Heart left ventricle (tissue), 16 donors: ENCODE measurements at regions not wholly inside any gene's neighbourhood (a gene's known extent, or its start where the extent isn't known, plus 50 kb on each side); places are given as distances from the start of the nearest gene placed in this dataset.

ENCODE experiments used
- ATAC-seq, 4 donors: fragments of 200-7000 bp; cut with Tn5 transposase; one replicate each; pipeline ENCODE4 v1.9.1; 2020 to 2022; ENCODE audit warnings: moderate library complexity in 4 of 4, mild to moderate bottlenecking in 3 of 4, moderate number of reproducible peaks in 1 of 4
- DNase-seq, 5 donors: peaks; one replicate each; pipeline ENCODE4 v3.0.0-alpha.2; 2020
- H3K27ac ChIP-seq, 12 donors: fragments of 200-600 bp; sonication (generic) in 4 of 12; one replicate each; pipeline versions ENCODE4 v1.5.0 to v1.8.0; 2016 to 2022; ENCODE audit warnings: mild to moderate bottlenecking in 2 of 12
- H3K27me3 ChIP-seq, 9 donors: fragments of 200-600 bp; sonication (generic) in 2 of 9; one replicate each; pipeline versions ENCODE4 v1.5.1 to v1.8.0; 2016 to 2022; ENCODE audit warnings: mild to moderate bottlenecking in 3 of 9
- H3K36me3 ChIP-seq, 9 donors: fragments of 200-600 bp; sonication (generic) in 2 of 9; one replicate each; pipeline versions ENCODE4 v1.5.0 to v1.8.0; 2018 to 2022; ENCODE audit warnings: mild to moderate bottlenecking in 2 of 9
- H3K4me1 ChIP-seq, 12 donors: fragments of 200-600 bp; sonication (generic) in 4 of 12; one replicate each; pipeline versions ENCODE4 v1.5.0 to v1.8.0; 2016 to 2022; ENCODE audit warnings: mild to moderate bottlenecking in 3 of 12
- H3K4me3 ChIP-seq, 12 donors: fragments of 200-600 bp; sonication (generic) in 4 of 12; one replicate each; pipeline versions ENCODE4 v1.5.0 to v1.8.0; 2017 to 2022; ENCODE audit warnings: mild to moderate bottlenecking in 9 of 12, moderate library complexity in 4 of 12
- H3K9me3 ChIP-seq, 12 donors: fragments of 200-600 bp; sonication (generic) in 4 of 12; one replicate each; pipeline versions ENCODE4 v1.5.0 to v1.8.0; 2016 to 2022; ENCODE audit warnings: mild to moderate bottlenecking in 1 of 12
- CTCF ChIP-seq, 12 donors: fragments of 200-600 bp; sonication (generic) in 4 of 12; IDR thresholded peaks; one replicate each; pipeline versions ENCODE4 v1.5.0 to v1.8.0; 2018 to 2022; ENCODE audit warnings: antibody characterized with exemption in 12 of 12, mild to moderate bottlenecking in 5 of 12
- POLR2A ChIP-seq, 2 donors: fragments of 450-650 bp; IDR thresholded peaks; one replicate each; pipeline ENCODE4 v1.6.1; 2017; ENCODE audit warnings: antibody characterized with exemption in 2 of 2, mild to moderate bottlenecking in 2 of 2, moderate library complexity in 2 of 2
- WGBS, 4 donors: extraction: QIAGEN DNeasy Blood & Tissue Kit in 2 of 4; methylation state at CpG; one replicate each; pipeline versions ENCODE4 v1.1.5 to v1.1.7; 2013 to 2018; 5-methylcytosine and 5-hydroxymethylcytosine counted together
- intact Hi-C, 10 donors: fragments of 100-400 bp; cut with DNase I; formaldehyde crosslinking; loops; one replicate each; pipeline versions ENCODE4 v1.11.1 to v1.14.2; 2022
- donor health status: ischemic (EF 13 %, LVEDD 7.1; RV severe dilation, severe dysfunction).
- donor health status: healthy with polysubstance abuse.
- donor health status: DM: no; HTN: yes; CAD: no.
- donor health status: DM: no; HTN: no; CAD: no.
- donor health status: ischemic (EF 25% LVEDD 6.9; RV normal size, moderate dysfunction).
- donor health status: ischemic (EF 25% LVEDD 5.7; RV mildly dilated, moderate dysfunction).
- donor health status: healthy.
- donor health status: DM: yes; HTN: yes; CAD: no.
- donor health status: ischemic (EF 35%, LVEDD 5.7; RV mildly dilated, moderate dysfunction).
- donor health status: nonischemic (EF 11% LVEDD 7.7; RV severe dilation, severe dysfunction).
- donor health status: DM: yes; HTN: yes; CAD: no.
- donor health status: PGD.
- donor health status: ischemic (EF 29% LVEDD 5.4; RV normal size, mild dysfunction).
- donor health status: nonischemic (EF 23%, LVEDD 6.1; RV moderate dilation, normal function).

GRCh38 chr5:30956251-30956650 is 237.2 kb upstream of the CDH6 start:
- Histone ChIP-seq H3K9me3 (peaks cover 0 to 10% (median 0%) of the 10 kb centered on the region in 12 donors), H3K36me3 (no peaks in the 10 kb centered on the region), H3K27me3 (no peaks in the 10 kb centered on the region), H3K4me1 (peaks cover 0 to 4% (median 0%) of the 10 kb centered on the region in 12 donors), H3K4me3 (no peak overlapping the region), H3K27ac (no peak overlapping the region)
- intact Hi-C loops: no loop called here
- no peak for TF ChIP-seq POLR2A (IDR thresholded peaks at IDR 0.05)
- TF ChIP-seq CTCF (IDR thresholded peaks at IDR 0.05): no peak
- DNase-seq (no peak), ATAC-seq (no peak)

- no peak overlapping the region for H3K4me3 ChIP-seq
- intact Hi-C loops: no loop called here
- peaks cover 0 to 6% (median 0%) of the 10 kb centered on the region in 12 donors for H3K4me1 ChIP-seq
- 27 to 38% (median 36%) methylated on average over 4 of the region's 4 CpGs for WGBS, 4 donors
- TF ChIP-seq CTCF (IDR thresholded peaks at IDR 0.05) (no peak), POLR2A (IDR thresholded peaks at IDR 0.05) (no peak)
- no peaks in the 10 kb centered on the region for H3K36me3 ChIP-seq
- ATAC-seq (no peak), DNase-seq (no peak)
- H3K9me3 ChIP-seq: no peaks in the 10 kb centered on the region
- H3K27ac ChIP-seq: no peak overlapping the region
- no peaks in the 10 kb centered on the region for H3K27me3 ChIP-seq
These were observed 256.4 kb upstream of the CDH6 start for GRCh38 chr5:30937070-30937469.

- TF ChIP-seq CTCF (IDR thresholded peaks at IDR 0.05) (no peak), POLR2A (IDR thresholded peaks at IDR 0.05) (no peak)
- Histone ChIP-seq H3K27ac (no peak overlapping the region), H3K9me3 (no peaks in the 10 kb centered on the region), H3K4me3 (no peak overlapping the region), H3K4me1 (peaks cover 0 to 3% (median 0%) of the 10 kb centered on the region in 12 donors), H3K36me3 (no peaks in the 10 kb centered on the region), H3K27me3 (no peaks in the 10 kb centered on the region)
- DNase-seq (no peak), ATAC-seq (no peak)
- intact Hi-C loops: no loop called here
- 79 to 85% (median 81%) methylated on average over 4 of the region's 4 CpGs for WGBS, 4 donors
These were observed 259.9 kb upstream of the CDH6 start for GRCh38 chr5:30933599-30933998.

- H3K4me1 ChIP-seq: peaks cover 0 to 3% (median 0%) of the 10 kb centered on the region in 12 donors
- H3K4me3 ChIP-seq: no peak overlapping the region
- no peak for ATAC-seq
- DNase-seq: no peak
- no peaks in the 10 kb centered on the region for H3K9me3 ChIP-seq
- TF ChIP-seq CTCF (IDR thresholded peaks at IDR 0.05): no peak
- no peak for TF ChIP-seq POLR2A (IDR thresholded peaks at IDR 0.05)
- H3K36me3 ChIP-seq: no peaks in the 10 kb centered on the region
- H3K27me3 ChIP-seq: no peaks in the 10 kb centered on the region
- H3K27ac ChIP-seq: no peak overlapping the region
- WGBS, 4 donors: 59 to 69% (median 66%) methylated on average over 4 of the region's 4 CpGs
- intact Hi-C loops: no loop called here
These were observed 261.0 kb upstream of the CDH6 start for GRCh38 chr5:30932273-30933017.
